NCI-H1694 (cell line): ENCODE measurements at regions not wholly inside any gene's neighbourhood (a gene's known extent, or its start where the extent isn't known, plus 50 kb on each side); places are given as distances from the start of the nearest gene placed in this dataset.

Source experiments
- DNase-seq: peaks from one replicate; lab custom pipeline; 2025; lab: John Stamatoyannopoulos, UW

GRCh38 chr2:30310371-30310770 is 79.0 kb downstream of the LBH start:
- no peak for DNase-seq

DNA sequence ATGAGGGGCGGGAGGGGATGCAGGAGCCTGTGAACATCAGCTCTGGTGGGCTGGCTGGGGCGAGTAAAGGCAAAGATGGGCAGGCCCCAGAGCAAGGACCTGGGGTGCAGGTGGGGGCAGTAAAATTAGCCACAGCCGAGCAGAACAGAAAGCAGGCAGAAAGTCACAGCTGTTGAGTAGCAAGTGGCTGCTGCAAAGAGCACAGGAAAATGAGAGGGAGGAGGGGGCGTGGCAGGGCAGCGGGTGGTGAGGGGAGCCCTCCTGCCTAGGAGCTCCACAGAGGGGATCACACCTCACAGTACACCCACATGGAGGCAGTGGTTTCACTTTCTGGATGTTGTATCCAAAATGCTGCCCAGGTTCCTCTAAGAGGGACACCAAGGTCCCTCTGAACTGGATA is 79.6 kb downstream of the LBH start:
- no peak for DNase-seq

DNA sequence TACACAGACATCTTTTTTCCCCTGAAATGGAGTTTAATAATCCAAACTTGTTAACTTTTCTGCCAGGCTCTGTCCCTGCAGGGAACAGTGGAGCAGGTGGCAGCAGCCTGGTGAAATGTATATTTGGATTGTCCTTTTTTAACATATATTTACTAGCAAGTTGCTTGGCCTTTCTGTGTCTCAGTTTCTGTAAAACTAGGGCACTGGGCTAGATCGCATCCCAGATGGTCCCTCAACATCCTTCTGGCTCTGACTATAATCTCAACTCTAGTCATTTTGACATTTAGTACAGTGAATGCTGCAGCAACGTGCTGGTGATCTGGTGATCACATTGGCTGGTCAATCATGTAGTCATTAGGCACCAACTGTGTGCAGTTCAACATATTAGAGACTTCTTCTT is 80.4 kb downstream of the LBH start:
- no peak for DNase-seq

GRCh38 chr2:30312916-30313315 is 81.6 kb downstream of the LBH start:
- no peak for DNase-seq

- no peak for DNase-seq
Observed at GRCh38 chr2:30314981-30315380, 83.6 kb downstream of the LBH start.

DNA sequence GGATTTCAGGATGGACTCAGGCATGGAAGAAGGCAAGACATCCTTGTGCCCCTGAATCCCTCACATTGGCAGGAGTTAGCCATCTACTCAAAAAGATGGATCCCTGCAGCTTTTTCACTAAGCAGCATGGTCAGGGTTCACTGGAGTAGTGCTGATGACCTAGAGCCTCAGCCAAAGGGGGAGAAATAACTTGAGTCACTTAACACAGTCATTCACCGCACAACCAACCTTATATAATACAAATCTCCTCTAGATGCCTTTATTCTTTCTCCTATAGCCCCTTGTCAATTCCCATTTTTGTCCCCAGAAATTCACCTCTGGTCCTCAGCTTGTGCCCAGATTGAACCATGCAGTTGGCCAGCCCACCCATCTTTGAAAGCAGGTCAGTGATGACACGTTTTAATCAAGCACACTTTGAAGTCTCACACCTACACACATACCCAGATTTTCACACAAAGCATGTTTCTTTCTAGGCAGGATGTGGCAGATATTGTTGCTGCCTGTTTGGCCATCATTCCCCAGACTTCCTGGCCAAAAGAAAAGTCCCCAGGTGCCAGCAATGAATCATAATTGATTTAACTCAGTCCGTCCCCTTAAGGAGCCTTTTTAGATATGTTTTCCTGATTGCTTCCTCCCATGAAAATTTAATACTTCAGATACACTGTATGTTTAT is 84.2 kb downstream of the LBH start:
- DNase-seq, result no peak

DNA sequence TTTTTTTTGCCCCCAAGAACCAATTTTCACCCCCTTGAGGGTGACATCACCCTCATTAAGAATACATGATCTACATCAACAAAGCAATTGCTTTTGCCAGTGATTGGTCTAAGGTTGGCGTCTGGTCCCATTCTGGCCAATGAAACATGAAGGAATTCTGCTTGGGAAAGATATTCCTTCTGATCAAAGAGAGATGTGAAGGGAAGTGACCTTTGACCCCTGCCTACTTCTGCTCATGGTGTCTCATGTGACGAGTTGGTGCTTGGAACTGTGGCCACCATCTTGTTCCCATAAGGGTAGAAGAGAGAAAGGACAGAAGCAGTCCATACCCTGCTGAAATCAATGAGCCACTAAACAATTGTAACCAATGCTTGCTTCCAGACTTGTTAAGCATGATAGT is 85.1 kb downstream of the LBH start:
- no peak for DNase-seq

DNA sequence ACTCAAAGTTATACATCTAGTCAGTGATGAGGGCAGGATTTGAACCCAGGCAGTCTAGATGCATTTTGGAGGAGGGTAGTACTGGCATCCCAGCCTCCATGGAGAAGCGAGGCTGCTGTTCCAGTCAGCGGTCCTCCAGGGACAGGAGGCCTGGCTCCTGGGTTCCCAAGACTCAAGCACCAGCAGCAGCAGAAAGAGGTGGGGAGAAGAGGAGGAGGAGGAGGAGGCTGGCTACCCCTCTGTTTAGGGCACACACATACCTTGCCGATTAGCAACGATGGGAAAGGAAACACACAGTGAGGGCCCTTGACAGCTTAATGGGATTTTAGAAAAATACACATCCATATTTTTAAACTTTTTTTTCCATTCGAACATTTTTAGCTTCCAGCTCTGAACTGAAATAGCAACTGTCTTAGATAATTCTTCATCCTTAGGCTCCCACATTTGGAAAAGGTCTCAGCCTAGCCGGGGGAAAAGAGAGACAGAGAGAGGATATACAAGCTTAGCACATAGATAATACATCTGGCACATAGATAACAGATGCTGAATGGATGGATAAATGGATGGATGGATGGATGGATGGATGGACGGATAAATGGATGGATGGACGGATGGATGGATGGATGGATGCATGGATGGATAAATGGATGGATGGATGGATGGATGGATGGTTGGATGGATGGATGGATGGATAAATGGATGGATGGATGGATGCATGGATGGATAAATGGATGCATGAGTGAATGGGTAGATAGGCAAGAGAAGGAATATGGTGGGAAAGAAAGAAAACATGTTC is 87.9 kb downstream of the LBH start:
- DNase-seq, result no peak

GRCh38 chr2:30321466-30321865 is 90.1 kb downstream of the LBH start:
- DNase-seq, result no peak

DNA sequence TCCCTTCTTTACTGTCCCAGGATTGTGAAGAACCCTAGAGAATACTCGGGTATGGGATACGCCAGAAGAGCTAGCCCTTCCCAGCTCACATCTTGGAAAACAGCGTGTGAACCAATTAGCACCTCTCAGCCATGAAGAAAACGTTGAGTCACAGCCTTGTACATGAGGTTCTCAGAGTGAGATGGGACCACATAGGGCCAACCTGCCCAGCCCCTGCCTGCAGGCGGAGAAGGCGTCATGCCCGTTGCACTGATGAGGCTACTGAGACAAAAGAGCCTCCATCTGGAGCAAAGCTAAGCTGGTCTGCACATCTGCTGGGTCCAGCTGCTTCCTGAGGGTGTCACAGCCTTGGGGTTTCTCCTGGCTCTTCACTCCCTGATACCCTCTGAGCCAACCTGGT is 92.2 kb downstream of the LBH start:
- DNase-seq, result no peak

- no peak for DNase-seq
Observed at GRCh38 chr2:30324245-30324908, 93.0 kb downstream of the LBH start.

GRCh38 chr2:30325600-30326328 is 94.4 kb downstream of the LBH start:
- DNase-seq, result no peak

GRCh38 chr2:30326497-30326896 is 95.2 kb downstream of the LBH start:
- DNase-seq, result no peak

DNA sequence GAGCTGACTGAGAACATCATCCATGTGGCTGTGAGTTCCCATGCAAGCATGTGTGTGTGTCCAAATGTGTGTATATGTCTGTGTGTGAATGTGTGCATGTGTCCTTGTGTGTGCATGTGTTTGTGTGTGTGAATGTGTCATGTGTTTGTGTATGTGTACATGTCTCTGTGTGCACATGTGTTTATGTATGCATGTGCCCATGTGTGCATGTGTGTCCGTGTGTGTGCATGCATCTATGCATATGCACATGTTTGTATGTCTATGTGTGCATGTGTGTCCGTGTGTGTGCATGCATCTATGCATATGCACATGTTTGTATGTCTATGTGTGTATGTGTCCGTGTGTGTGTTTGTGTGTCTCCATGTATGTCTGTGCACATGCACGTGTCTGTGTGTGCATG is 99.7 kb downstream of the LBH start:
- no peak for DNase-seq

DNA sequence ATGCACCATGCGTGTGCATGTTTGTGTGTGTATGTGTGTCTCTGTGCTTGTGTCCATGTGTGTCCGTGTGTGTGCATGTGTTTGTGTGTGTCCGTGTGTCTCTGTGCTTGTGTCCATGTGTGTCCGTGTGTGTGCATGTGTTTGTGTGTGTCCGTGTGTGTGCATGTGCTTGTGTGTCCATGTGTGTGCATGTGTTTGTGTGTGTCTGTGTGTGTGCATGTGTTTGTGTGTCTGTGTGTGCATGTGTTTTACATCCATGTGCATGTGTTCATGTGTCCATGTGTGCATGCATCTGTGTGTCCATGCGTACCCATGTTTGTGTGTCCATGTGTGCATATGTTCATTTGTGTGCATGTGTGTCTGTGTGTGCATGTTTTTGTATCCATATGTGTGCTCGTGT is 100.5 kb downstream of the LBH start:
- DNase-seq, result no peak

DNA sequence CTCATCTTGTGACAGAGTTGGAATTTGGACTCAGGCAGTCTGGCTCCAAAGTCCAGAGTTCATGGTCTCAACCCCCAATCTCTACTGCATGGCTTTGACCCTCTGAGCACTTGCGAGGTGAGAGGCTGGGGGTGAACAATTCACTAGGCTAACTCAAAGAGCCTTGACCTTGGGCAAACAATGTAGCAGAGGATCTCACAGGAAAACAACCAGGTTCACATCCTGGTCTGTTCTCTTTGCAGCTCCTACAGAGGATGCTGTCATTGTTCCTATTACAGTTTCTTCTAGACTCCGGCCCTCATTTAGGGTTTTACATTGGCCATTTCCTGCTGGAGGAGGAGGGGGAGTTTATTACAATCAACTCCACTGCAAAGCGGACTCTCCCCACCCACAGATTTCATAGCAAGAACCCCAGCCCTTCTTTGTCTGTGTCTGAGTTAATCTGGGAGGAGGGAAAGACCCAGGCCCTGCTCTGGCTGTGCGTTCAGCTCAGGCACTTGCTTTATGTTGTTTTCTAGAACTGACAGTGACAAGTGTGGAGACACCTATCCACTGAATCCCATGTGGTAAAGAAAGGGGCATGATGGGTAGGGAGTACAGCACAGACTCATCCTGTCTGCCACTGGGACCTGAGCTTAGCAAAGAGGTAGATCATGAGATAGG is 101.6 kb downstream of the LBH start:
- no peak for DNase-seq

DNA sequence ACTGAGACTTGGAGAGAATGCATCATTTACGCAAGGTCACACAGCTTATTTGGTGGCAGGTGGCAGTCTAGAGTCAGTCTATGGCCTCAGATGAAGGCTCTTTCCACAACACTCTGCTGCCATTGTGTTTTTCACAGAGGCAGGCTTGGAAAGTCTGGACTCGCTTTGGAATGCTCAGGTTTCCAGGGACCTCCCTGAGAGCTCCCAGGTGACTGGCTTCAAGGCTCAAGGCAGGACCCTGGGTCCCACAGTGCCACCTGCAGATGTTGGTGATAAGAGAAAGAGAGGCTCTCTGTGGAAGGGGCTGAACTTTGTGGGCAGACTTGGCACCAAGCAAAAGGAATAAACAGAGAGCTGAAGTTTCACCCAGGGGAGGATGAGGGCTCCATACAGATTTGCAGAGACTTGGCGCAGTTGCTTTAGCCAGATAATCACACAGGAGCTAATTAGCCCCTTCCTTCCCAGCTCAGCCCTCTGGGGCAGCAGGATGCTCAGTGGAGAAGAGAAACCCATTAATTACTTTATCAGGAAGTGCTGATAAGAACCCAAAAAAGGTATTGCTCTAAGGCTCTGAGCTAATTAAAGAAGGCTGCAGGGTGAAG is 103.5 kb downstream of the LBH start:
- DNase-seq, result no peak

- DNase-seq, result no peak
Observed at GRCh38 chr2:30336084-30336483, 104.8 kb downstream of the LBH start.

- DNase-seq, result no peak
Observed at GRCh38 chr2:30336978-30337841, 105.9 kb downstream of the LBH start.

- DNase-seq, result no peak
Observed at GRCh38 chr2:30338475-30338874, 107.1 kb downstream of the LBH start.

DNA sequence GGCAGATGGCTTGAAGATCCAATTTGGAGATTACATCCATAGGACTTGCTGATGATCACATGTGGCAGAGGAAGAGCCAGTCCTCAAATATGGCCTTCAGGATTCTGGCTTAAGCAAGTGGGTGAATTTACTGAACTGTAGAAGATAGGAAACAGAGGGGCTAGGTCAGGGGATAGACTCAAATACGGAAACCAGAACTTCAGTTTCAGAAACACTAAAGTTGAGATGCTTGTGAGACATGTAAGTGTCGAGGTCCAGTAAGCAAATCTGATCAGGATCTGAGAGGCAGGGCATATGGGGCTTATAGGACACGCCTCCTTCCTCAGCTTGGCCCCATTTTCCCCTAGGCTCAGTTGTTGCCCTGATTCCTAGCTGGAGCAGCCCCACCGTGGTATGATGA is 107.7 kb downstream of the LBH start:
- DNase-seq, result no peak
